ENCODE measurements at regions not wholly inside any gene's neighbourhood (a gene's known extent, or its start where the extent isn't known, plus 50 kb on each side); places are given as distances from the start of the nearest gene placed in this dataset.

DNA sequence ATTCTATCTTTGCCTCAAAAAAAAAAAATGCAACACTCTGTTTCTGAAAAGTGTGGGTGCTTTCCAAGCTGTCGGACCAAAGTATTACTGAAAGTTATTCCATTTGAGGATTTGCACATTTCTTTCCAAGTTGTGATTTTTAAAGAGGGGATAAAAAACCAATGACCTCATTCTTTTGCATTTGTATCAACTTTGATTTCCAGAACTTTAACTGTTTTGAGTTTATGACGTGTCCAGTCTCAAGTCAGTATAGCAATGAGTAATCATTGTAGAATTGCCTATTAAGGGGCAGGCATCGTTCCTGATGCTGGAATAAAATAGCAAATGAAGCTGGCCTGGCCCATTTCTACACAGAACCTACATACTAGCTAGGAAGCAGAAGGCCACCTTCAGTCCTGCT lies 229.6 kb upstream of the RBFOX1 start:
- TF ChIP-seq, protein P1, sequence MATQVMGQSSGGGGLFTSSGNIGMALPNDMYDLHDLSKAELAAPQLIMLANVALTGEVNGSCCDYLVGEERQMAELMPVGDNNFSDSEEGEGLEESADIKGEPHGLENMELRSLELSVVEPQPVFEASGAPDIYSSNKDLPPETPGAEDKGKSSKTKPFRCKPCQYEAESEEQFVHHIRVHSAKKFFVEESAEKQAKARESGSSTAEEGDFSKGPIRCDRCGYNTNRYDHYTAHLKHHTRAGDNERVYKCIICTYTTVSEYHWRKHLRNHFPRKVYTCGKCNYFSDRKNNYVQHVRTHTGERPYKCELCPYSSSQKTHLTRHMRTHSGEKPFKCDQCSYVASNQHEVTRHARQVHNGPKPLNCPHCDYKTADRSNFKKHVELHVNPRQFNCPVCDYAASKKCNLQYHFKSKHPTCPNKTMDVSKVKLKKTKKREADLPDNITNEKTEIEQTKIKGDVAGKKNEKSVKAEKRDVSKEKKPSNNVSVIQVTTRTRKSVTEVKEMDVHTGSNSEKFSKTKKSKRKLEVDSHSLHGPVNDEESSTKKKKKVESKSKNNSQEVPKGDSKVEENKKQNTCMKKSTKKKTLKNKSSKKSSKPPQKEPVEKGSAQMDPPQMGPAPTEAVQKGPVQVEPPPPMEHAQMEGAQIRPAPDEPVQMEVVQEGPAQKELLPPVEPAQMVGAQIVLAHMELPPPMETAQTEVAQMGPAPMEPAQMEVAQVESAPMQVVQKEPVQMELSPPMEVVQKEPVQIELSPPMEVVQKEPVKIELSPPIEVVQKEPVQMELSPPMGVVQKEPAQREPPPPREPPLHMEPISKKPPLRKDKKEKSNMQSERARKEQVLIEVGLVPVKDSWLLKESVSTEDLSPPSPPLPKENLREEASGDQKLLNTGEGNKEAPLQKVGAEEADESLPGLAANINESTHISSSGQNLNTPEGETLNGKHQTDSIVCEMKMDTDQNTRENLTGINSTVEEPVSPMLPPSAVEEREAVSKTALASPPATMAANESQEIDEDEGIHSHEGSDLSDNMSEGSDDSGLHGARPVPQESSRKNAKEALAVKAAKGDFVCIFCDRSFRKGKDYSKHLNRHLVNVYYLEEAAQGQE (IDR thresholded peaks at IDR 0.05; ENCODE audit: insufficient read depth in 1 of 2, low read depth in 2 of 2, low read length in 2 of 2): no peak
- TF ChIP-seq POLR2AphosphoS5 (IDR thresholded peaks at IDR 0.05; ENCODE audit: low read depth, low read length): no peak
